ENCODE measurements at regions not wholly inside any gene's neighbourhood (a gene's known extent, or its start where the extent isn't known, plus 50 kb on each side); places are given as distances from the start of the nearest gene placed in this dataset.

DNA sequence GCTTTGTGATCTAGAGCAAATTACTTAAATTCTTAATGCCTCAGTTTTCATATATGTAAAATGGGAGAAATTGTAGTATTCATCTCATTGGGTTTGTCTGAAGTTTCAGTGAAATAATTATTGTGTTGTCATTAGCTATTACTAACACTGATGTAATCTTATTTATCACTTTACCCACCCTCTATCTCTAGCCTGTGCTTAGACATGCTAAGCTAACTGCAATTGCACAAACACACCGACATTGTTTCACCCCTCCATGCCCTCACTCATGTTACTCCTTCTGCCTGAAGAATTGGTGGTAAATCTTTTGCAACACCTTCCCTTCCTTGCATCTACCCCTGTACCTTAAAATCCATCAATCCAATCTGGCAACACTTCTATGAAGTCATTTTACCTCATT lies 241.6 kb downstream of the BCAT1 start:
- TF ChIP-seq POLR2A (IDR thresholded peaks at IDR 0.05) = no peak
- TF ChIP-seq, protein P1, sequence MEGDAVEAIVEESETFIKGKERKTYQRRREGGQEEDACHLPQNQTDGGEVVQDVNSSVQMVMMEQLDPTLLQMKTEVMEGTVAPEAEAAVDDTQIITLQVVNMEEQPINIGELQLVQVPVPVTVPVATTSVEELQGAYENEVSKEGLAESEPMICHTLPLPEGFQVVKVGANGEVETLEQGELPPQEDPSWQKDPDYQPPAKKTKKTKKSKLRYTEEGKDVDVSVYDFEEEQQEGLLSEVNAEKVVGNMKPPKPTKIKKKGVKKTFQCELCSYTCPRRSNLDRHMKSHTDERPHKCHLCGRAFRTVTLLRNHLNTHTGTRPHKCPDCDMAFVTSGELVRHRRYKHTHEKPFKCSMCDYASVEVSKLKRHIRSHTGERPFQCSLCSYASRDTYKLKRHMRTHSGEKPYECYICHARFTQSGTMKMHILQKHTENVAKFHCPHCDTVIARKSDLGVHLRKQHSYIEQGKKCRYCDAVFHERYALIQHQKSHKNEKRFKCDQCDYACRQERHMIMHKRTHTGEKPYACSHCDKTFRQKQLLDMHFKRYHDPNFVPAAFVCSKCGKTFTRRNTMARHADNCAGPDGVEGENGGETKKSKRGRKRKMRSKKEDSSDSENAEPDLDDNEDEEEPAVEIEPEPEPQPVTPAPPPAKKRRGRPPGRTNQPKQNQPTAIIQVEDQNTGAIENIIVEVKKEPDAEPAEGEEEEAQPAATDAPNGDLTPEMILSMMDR (IDR thresholded peaks at IDR 0.05) = no peak
- no peak for TF ChIP-seq EP300 (IDR thresholded peaks at IDR 0.05)

Measured in stomach (tissue), 4 donors.